ENCODE measurements at regions not wholly inside any gene's neighbourhood (a gene's known extent, or its start where the extent isn't known, plus 50 kb on each side); places are given as distances from the start of the nearest gene placed in this dataset.

DNA sequence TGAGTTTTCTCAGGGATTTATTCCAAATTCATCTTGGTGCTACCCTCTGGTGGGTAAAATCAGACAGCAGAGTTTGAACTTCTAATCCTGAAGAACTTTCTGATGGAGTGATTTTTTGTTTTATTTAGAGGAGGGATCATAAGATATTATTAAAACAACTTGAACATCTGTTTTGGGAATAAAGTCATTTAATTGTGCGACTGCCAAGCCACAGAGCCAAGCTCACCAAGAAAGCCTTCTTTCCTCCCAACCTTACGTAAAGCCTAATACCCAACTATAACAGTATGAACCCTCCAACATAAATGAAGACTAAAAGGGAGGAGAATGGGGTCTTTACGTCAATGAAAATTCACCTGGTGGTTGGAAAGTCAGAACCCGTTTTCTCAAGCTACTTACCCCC, 205.5 kb upstream of the IGF1 start (continued):
- no peak for TF ChIP-seq RBBP5 (IDR thresholded peaks at IDR 0.05; ENCODE audit: borderline replicate concordance, low read depth, low read length)
- no peak for TF ChIP-seq EGR1 (IDR thresholded peaks at IDR 0.05; ENCODE audit: borderline replicate concordance, low read depth, low read length)
- no peak for TF ChIP-seq ASH2L (IDR thresholded peaks at IDR 0.05; ENCODE audit: low read length)
- TF ChIP-seq SP1 (IDR thresholded peaks at IDR 0.05; ENCODE audit: low read depth, low read length): no peak
- TF ChIP-seq, protein P1, sequence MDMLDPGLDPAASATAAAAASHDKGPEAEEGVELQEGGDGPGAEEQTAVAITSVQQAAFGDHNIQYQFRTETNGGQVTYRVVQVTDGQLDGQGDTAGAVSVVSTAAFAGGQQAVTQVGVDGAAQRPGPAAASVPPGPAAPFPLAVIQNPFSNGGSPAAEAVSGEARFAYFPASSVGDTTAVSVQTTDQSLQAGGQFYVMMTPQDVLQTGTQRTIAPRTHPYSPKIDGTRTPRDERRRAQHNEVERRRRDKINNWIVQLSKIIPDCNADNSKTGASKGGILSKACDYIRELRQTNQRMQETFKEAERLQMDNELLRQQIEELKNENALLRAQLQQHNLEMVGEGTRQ (IDR thresholded peaks at IDR 0.05; ENCODE audit: low read length): no peak
- TF ChIP-seq KDM4A (IDR thresholded peaks at IDR 0.05; ENCODE audit: low read depth, low read length, severe bottlenecking): no peak

All from H1 (cell line).